ENCODE measurements at regions not wholly inside any gene's neighbourhood (a gene's known extent, or its start where the extent isn't known, plus 50 kb on each side); places are given as distances from the start of the nearest gene placed in this dataset.
A peak's percentile ranks its signal among the peaks of the same experiment; 100 is the strongest.

DNA sequence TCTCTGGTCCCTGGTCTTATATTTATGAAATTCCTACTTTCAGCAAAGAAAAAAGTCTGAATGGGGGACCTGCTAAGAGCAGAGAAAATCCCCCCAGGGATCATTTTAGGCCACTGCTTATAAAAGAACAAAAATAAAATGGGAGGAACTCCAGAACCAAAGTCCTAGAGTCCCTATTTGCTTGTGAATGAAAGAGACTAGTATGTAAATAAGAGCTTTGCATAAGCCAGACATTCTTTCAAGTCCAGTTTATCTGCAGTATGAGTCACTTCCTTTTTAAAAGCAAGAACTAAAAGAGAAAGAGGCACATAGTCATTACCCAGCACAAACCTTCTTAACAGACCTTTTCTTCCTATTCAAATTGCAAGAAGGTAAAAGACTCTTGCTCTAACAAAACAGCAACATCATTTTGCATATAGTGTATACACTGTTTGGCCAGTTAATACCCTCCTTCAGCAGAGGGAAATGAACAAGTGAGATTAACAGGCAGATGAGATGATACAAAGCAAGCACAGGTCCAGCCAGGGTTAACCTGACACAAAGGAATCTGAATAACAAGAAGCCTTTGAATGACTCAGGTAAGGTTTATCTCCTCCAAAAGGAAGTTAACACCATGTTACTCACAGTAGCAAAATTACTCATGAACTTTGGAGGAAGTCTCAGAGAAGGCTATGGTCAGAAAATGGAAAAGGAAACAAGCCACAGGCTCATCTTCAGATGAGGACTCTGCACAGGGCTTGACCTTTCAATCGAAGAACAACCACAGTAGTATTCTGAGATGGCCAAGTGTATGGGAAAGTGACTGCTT, 87.3 kb downstream of the PHLDA1 start (continued):
- TF ChIP-seq, protein P1, sequence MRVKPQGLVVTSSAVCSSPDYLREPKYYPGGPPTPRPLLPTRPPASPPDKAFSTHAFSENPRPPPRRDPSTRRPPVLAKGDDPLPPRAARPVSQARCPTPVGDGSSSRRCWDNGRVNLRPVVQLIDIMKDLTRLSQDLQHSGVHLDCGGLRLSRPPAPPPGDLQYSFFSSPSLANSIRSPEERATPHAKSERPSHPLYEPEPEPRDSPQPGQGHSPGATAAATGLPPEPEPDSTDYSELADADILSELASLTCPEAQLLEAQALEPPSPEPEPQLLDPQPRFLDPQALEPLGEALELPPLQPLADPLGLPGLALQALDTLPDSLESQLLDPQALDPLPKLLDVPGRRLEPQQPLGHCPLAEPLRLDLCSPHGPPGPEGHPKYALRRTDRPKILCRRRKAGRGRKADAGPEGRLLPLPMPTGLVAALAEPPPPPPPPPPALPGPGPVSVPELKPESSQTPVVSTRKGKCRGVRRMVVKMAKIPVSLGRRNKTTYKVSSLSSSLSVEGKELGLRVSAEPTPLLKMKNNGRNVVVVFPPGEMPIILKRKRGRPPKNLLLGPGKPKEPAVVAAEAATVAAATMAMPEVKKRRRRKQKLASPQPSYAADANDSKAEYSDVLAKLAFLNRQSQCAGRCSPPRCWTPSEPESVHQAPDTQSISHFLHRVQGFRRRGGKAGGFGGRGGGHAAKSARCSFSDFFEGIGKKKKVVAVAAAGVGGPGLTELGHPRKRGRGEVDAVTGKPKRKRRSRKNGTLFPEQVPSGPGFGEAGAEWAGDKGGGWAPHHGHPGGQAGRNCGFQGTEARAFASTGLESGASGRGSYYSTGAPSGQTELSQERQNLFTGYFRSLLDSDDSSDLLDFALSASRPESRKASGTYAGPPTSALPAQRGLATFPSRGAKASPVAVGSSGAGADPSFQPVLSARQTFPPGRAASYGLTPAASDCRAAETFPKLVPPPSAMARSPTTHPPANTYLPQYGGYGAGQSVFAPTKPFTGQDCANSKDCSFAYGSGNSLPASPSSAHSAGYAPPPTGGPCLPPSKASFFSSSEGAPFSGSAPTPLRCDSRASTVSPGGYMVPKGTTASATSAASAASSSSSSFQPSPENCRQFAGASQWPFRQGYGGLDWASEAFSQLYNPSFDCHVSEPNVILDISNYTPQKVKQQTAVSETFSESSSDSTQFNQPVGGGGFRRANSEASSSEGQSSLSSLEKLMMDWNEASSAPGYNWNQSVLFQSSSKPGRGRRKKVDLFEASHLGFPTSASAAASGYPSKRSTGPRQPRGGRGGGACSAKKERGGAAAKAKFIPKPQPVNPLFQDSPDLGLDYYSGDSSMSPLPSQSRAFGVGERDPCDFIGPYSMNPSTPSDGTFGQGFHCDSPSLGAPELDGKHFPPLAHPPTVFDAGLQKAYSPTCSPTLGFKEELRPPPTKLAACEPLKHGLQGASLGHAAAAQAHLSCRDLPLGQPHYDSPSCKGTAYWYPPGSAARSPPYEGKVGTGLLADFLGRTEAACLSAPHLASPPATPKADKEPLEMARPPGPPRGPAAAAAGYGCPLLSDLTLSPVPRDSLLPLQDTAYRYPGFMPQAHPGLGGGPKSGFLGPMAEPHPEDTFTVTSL (CRISPR knock-in tag; IDR thresholded peaks at IDR 0.05; ENCODE audit: borderline replicate concordance) = peak; percentile 97
- peak; percentile 24; the same call in 1 of the 2 replicates for TF ChIP-seq HOXA3 (CRISPR knock-in tag; IDR thresholded peaks at IDR 0.05)
- no peak for TF ChIP-seq SRF (IDR thresholded peaks at IDR 0.05; ENCODE audit: low read depth, low read length)
- TF ChIP-seq SMYD3 (CRISPR knock-in tag; IDR thresholded peaks at IDR 0.05) = no peak
- no peak for TF ChIP-seq ZFYVE20 (CRISPR knock-in tag; IDR thresholded peaks at IDR 0.05; ENCODE audit: borderline replicate concordance, low read depth)
- TF ChIP-seq RXRB (CRISPR knock-in tag; IDR thresholded peaks at IDR 0.05; ENCODE audit: borderline replicate concordance) = peak; percentile 88
- no peak for TF ChIP-seq ZNF891 (CRISPR knock-in tag; IDR thresholded peaks at IDR 0.05)
- TF ChIP-seq HNF4G (IDR thresholded peaks at IDR 0.05; ENCODE audit: borderline replicate concordance, low read depth, low read length) = peak; percentile 93
- TF ChIP-seq HNF4G (CRISPR knock-in tag; IDR thresholded peaks at IDR 0.05; ENCODE audit: borderline replicate concordance, low read depth) = 0 out of 2 replicates have a peak, but pooled peaks have one; percentile 30
- peak; percentile 90 for TF ChIP-seq BCL6 (CRISPR knock-in tag; IDR thresholded peaks at IDR 0.05)
- 0 out of 2 replicates have a peak, but pooled peaks have one; percentile 51 for TF ChIP-seq ZSCAN25 (CRISPR knock-in tag; IDR thresholded peaks at IDR 0.05)
- TF ChIP-seq, protein P2, sequence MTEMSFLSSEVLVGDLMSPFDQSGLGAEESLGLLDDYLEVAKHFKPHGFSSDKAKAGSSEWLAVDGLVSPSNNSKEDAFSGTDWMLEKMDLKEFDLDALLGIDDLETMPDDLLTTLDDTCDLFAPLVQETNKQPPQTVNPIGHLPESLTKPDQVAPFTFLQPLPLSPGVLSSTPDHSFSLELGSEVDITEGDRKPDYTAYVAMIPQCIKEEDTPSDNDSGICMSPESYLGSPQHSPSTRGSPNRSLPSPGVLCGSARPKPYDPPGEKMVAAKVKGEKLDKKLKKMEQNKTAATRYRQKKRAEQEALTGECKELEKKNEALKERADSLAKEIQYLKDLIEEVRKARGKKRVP (CRISPR knock-in tag; IDR thresholded peaks at IDR 0.05) = peak in 1 of 2 experiments; percentile 60; a peak in 1 of 4 replicates
- TF ChIP-seq TCF7 (IDR thresholded peaks at IDR 0.05; ENCODE audit: low read depth) = peak; percentile 92
- peak; percentile 86 for TF ChIP-seq RCOR2 (CRISPR knock-in tag; IDR thresholded peaks at IDR 0.05)
- TF ChIP-seq ZNF572 (CRISPR knock-in tag; IDR thresholded peaks at IDR 0.05) = no peak
- TF ChIP-seq ERF (CRISPR knock-in tag; IDR thresholded peaks at IDR 0.05) = 0 out of 2 replicates have a peak, but pooled peaks have one; percentile 38
- TF ChIP-seq SOX13 (IDR thresholded peaks at IDR 0.05) = peak; percentile 40; the same call in 1 of the 2 replicates
- TF ChIP-seq SOX13 (CRISPR knock-in tag; conservative IDR thresholded peaks at IDR 0.05 in 1 of 2, IDR thresholded peaks at IDR 0.05 in 1 of 2) = peak in 1 of 2 experiments; percentile 82; a peak in 2 of 4 replicates
- TF ChIP-seq, protein P3, sequence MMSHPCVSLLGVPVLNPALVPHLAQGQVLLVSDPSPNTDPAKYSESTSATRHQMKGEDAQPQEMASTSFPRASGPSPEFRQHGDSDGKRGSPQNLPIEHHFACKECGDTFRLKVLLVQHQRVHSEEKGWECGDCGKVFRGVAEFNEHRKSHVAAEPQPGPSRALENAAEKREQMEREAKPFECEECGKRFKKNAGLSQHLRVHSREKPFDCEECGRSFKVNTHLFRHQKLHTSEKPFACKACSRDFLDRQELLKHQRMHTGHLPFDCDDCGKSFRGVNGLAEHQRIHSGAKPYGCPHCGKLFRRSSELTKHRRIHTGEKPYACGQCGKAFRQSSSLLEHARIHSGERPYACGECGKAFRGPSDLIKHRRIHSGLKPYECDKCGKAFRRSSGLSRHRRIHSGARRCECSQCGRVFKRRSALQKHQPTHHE (CRISPR knock-in tag; IDR thresholded peaks at IDR 0.05; ENCODE audit: borderline replicate concordance) = no peak
- TF ChIP-seq, protein P4, sequence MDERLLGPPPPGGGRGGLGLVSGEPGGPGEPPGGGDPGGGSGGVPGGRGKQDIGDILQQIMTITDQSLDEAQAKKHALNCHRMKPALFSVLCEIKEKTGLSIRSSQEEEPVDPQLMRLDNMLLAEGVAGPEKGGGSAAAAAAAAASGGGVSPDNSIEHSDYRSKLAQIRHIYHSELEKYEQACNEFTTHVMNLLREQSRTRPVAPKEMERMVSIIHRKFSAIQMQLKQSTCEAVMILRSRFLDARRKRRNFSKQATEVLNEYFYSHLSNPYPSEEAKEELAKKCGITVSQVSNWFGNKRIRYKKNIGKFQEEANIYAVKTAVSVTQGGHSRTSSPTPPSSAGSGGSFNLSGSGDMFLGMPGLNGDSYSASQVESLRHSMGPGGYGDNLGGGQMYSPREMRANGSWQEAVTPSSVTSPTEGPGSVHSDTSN (CRISPR knock-in tag; IDR thresholded peaks at IDR 0.05) = no peak
- peak; percentile 69; the same call in 1 of the 2 replicates for TF ChIP-seq HMG20A (CRISPR knock-in tag; IDR thresholded peaks at IDR 0.05; ENCODE audit: borderline replicate concordance)
